ENCODE measurements at regions not wholly inside any gene's neighbourhood (a gene's known extent, or its start where the extent isn't known, plus 50 kb on each side); places are given as distances from the start of the nearest gene placed in this dataset.
"Not testable (repeated sequence)": the region's sequence is repeated elsewhere in the genome, so short reads cannot be mapped to it uniquely, and the experiment has no call there.

GRCh38 chr22:11313040-11313759 lies 4214.8 kb upstream of the OR11H1 start:
- not testable (repeated sequence) for H3K27ac Mint-ChIP-seq, H3K36me3 Mint-ChIP-seq, H3K4me3 Mint-ChIP-seq, H3K27me3 Mint-ChIP-seq, H3K4me1 Mint-ChIP-seq
- peaks cover 4 to 12% (median 10%) of the 10 kb centered on the region in 3 donors for H3K9me3 Mint-ChIP-seq

GRCh38 chr22:11318633-11319032 lies 4209.4 kb upstream of the OR11H1 start:
- H3K27ac Mint-ChIP-seq, H3K4me3 Mint-ChIP-seq, H3K27me3 Mint-ChIP-seq, H3K4me1 Mint-ChIP-seq, H3K36me3 Mint-ChIP-seq: not testable (repeated sequence)
- H3K9me3 Mint-ChIP-seq, result peaks cover 2 to 15% (median 6%) of the 10 kb centered on the region in 3 donors

GRCh38 chr22:11324439-11325037 lies 4203.5 kb upstream of the OR11H1 start:
- peaks cover 4 to 20% (median 5%) of the 10 kb centered on the region in 3 donors for H3K9me3 Mint-ChIP-seq

GRCh38 chr22:11325767-11326166 lies 4202.2 kb upstream of the OR11H1 start:
- no peak overlapping the region for H3K4me3 Mint-ChIP-seq
- H3K9me3 Mint-ChIP-seq, result peaks cover 4 to 19% (median 8%) of the 10 kb centered on the region in 3 donors
- H3K36me3 Mint-ChIP-seq, result no peaks in the 10 kb centered on the region
- peaks cover 0 to 2% (median 0%) of the 10 kb centered on the region in 3 donors for H3K4me1 Mint-ChIP-seq
- H3K27me3 Mint-ChIP-seq, result no peaks in the 10 kb centered on the region
- no peak overlapping the region for H3K27ac Mint-ChIP-seq

More at GRCh38 chr22:11324439-11325037, 4203.5 kb upstream of the OR11H1 start:
- not testable (repeated sequence) for H3K36me3 Mint-ChIP-seq, H3K4me1 Mint-ChIP-seq, H3K27ac Mint-ChIP-seq, H3K4me3 Mint-ChIP-seq, H3K27me3 Mint-ChIP-seq

GRCh38 chr22:11341387-11342068 lies 4186.5 kb upstream of the OR11H1 start:
- H3K9me3 Mint-ChIP-seq, result peaks cover 9 to 26% (median 15%) of the 10 kb centered on the region in 3 donors
- not testable (repeated sequence) for H3K27ac Mint-ChIP-seq

GRCh38 chr22:11351181-11351580 lies 4176.8 kb upstream of the OR11H1 start:
- H3K4me1 Mint-ChIP-seq, H3K27me3 Mint-ChIP-seq, H3K27ac Mint-ChIP-seq, H3K4me3 Mint-ChIP-seq, H3K36me3 Mint-ChIP-seq: not testable (repeated sequence)
- peaks cover 5 to 19% (median 14%) of the 10 kb centered on the region in 3 donors for H3K9me3 Mint-ChIP-seq

More at GRCh38 chr22:11341387-11342068, 4186.5 kb upstream of the OR11H1 start:
- H3K36me3 Mint-ChIP-seq, H3K4me1 Mint-ChIP-seq, H3K4me3 Mint-ChIP-seq, H3K27me3 Mint-ChIP-seq: not testable (repeated sequence)

- H3K9me3 Mint-ChIP-seq, result peaks cover 8 to 15% (median 14%) of the 10 kb centered on the region in 3 donors
- H3K4me1 Mint-ChIP-seq, H3K36me3 Mint-ChIP-seq, H3K27ac Mint-ChIP-seq, H3K4me3 Mint-ChIP-seq, H3K27me3 Mint-ChIP-seq: not testable (repeated sequence)
These were observed 4175.7 kb upstream of the OR11H1 start for GRCh38 chr22:11352287-11352686.

GRCh38 chr22:11360632-11361031 lies 4167.4 kb upstream of the OR11H1 start:
- Mint-ChIP-seq H3K4me3 (no peak overlapping the region), H3K27me3 (no peaks in the 10 kb centered on the region), H3K27ac (no peak overlapping the region), H3K36me3 (peaks cover 2% of the 10 kb centered on the region), H3K9me3 (peaks cover 3 to 18% (median 15%) of the 10 kb centered on the region in 3 donors), H3K4me1 (no peaks in the 10 kb centered on the region)

- H3K4me1 Mint-ChIP-seq, H3K27me3 Mint-ChIP-seq, H3K4me3 Mint-ChIP-seq, H3K36me3 Mint-ChIP-seq, H3K27ac Mint-ChIP-seq: not testable (repeated sequence)
- peaks cover 3 to 18% (median 15%) of the 10 kb centered on the region in 3 donors for H3K9me3 Mint-ChIP-seq
These were observed 4166.5 kb upstream of the OR11H1 start for GRCh38 chr22:11361496-11361895.

- H3K27me3 Mint-ChIP-seq, H3K36me3 Mint-ChIP-seq, H3K9me3 Mint-ChIP-seq, H3K4me3 Mint-ChIP-seq, H3K27ac Mint-ChIP-seq, H3K4me1 Mint-ChIP-seq: not testable (repeated sequence)
These were observed 4158.2 kb upstream of the OR11H1 start for GRCh38 chr22:11369612-11370307.

GRCh38 chr22:11370311-11370710 lies 4157.7 kb upstream of the OR11H1 start:
- H3K4me3 Mint-ChIP-seq, H3K36me3 Mint-ChIP-seq, H3K27me3 Mint-ChIP-seq, H3K9me3 Mint-ChIP-seq, H3K27ac Mint-ChIP-seq, H3K4me1 Mint-ChIP-seq: not testable (repeated sequence)

All from IgD-negative memory B cell (primary cell).